PC-3 (cell line): ENCODE measurements at regions not wholly inside any gene's neighbourhood (a gene's known extent, or its start where the extent isn't known, plus 50 kb on each side); places are given as distances from the start of the nearest gene placed in this dataset.
"Not testable (repeated sequence)": the region's sequence is repeated elsewhere in the genome, so short reads cannot be mapped to it uniquely, and the experiment has no call there.

Experiments
- ATAC-seq: fragments of 200-7000 bp; cut with Tn5 transposase; 2 replicates; pipeline ENCODE4 v1.9.1; 2020; ENCODE audit warnings: mild to moderate bottlenecking, moderate library complexity
- BruUV-seq: library from RNA; stranded (reverse); fragments of 400-500 nt; replicated peaks from 2 replicates; lab custom pipeline; 2021; lab: Mats Ljungman, UMichigan
- CTCF ChIA-PET: fragments of 300-600 bp; sonication (Branson Sonifier 250); formaldehyde crosslinking; loops from one replicate; lab custom pipeline; 2022; ENCODE audit warnings: antibody characterized with exemption; lab: Charles Lee
- POLR2A ChIA-PET: fragments of 300-600 bp; sonication (Branson Sonifier 250); formaldehyde crosslinking; loops from one replicate; lab custom pipeline; 2022; ENCODE audit warnings: antibody characterized with exemption; ENCODE audit not compliant: unreplicated experiment; lab: Charles Lee
- DNase-seq: peaks from one replicate; pipeline ENCODE4 v3.0.0-alpha.2; 2015
- H2AFZ ChIP-seq: fragments of 300-600 bp; sonication (generic); 2 replicates; pipeline ENCODE4 v1.6.0; 2016; ENCODE audit warnings: antibody characterized with exemption, low read length
- H3F3A ChIP-seq: fragments of 300-600 bp; sonication (generic); one replicate; pipeline ENCODE4 v1.6.0; 2017; ENCODE audit warnings: antibody characterized with exemption, low read length, control low read depth, mild to moderate bottlenecking; ENCODE audit not compliant: unreplicated experiment
- H3K27ac ChIP-seq: fragments of 300-600 bp; sonication (generic); 2 replicates; pipeline ENCODE4 v1.5.1; 2016; ENCODE audit warnings: mild to moderate bottlenecking, low read length
- H3K27me3 ChIP-seq: fragments of 300-600 bp; sonication (generic); 2 replicates; pipeline ENCODE4 v1.6.1; 2016; ENCODE audit warnings: low read length, mixed read lengths
- H3K36me3 ChIP-seq: fragments of 300-600 bp; sonication (generic); 2 replicates; pipeline ENCODE4 v1.6.1; 2016; ENCODE audit warnings: low read depth, mixed run types, low read length, mixed read lengths
- H3K4me1 ChIP-seq: fragments of 300-600 bp; sonication (generic); 2 replicates; pipeline ENCODE4 v1.5.1; 2016; ENCODE audit warnings: low read length; ENCODE audit not compliant: insufficient read depth
- H3K4me2 ChIP-seq: fragments of 300-600 bp; sonication (generic); 2 replicates; pipeline ENCODE4 v1.6.0; 2016; ENCODE audit warnings: low read length
- H3K4me3 ChIP-seq: fragments of 300-600 bp; sonication (generic); 2 replicates; pipeline ENCODE4 v1.5.1; 2016; ENCODE audit warnings: mild to moderate bottlenecking, low read length, mixed read lengths
- H3K79me2 ChIP-seq: fragments of 300-600 bp; sonication (generic); 2 replicates; pipeline ENCODE4 v1.6.1; 2017; ENCODE audit warnings: low read length, mixed read lengths
- H3K9ac ChIP-seq: fragments of 300-600 bp; sonication (generic); 2 replicates; pipeline ENCODE4 v1.6.0; 2016; ENCODE audit warnings: mild to moderate bottlenecking, low read length
- H3K9me2 ChIP-seq: fragments of 300-600 bp; sonication (generic); replicated peaks from 2 replicates; pipeline ENCODE4 v1.6.1; 2016; ENCODE audit warnings: mixed run types, low read length, mixed read lengths
- H3K9me3 ChIP-seq: fragments of 300-600 bp; sonication (generic); 2 replicates; pipeline ENCODE4 v1.6.1; 2016; ENCODE audit warnings: low read length, mixed read lengths
- H4K20me1 ChIP-seq: fragments of 300-600 bp; sonication (generic); 2 replicates; pipeline ENCODE4 v1.6.1; 2016; ENCODE audit warnings: low read length, mixed read lengths
- EZH2 ChIP-seq: fragments of 300-600 bp; sonication (generic); IDR thresholded peaks from one replicate; pipeline ENCODE4 v1.6.1; 2017; ENCODE audit warnings: antibody characterized with exemption, mild to moderate bottlenecking, low read length; ENCODE audit not compliant: unreplicated experiment
- EZH2phosphoT487 ChIP-seq: fragments of 300-600 bp; sonication (generic); IDR thresholded peaks from 2 replicates; pipeline ENCODE4 v1.6.1; 2018; ENCODE audit warnings: mild to moderate bottlenecking, antibody characterized with exemption, low read length, borderline replicate concordance
- intact Hi-C: fragments of 100-400 bp; cut with micrococcal nuclease; formaldehyde crosslinking; loops from 2 replicates; pipeline ENCODE4 v1.9.0; 2023
- TF ChIP-seq, protein P1 (sequence below): fragments of 300-600 bp; sonication (generic); conservative IDR thresholded peaks from 2 replicates; pipeline ENCODE4 v1.5.1; 2017; ENCODE audit warnings: antibody characterized with exemption, low read depth, mild to moderate bottlenecking, low read length

- H2AFZ ChIP-seq: no peak overlapping the region
- CTCF ChIA-PET: no interaction called here
- no peaks in the 10 kb centered on the region for H3K36me3 ChIP-seq
- intact Hi-C loops: no loop called here
- H3K4me1 ChIP-seq: peaks cover 11% of the 10 kb centered on the region
- no peak for TF ChIP-seq EZH2
- TF ChIP-seq, protein P1, sequence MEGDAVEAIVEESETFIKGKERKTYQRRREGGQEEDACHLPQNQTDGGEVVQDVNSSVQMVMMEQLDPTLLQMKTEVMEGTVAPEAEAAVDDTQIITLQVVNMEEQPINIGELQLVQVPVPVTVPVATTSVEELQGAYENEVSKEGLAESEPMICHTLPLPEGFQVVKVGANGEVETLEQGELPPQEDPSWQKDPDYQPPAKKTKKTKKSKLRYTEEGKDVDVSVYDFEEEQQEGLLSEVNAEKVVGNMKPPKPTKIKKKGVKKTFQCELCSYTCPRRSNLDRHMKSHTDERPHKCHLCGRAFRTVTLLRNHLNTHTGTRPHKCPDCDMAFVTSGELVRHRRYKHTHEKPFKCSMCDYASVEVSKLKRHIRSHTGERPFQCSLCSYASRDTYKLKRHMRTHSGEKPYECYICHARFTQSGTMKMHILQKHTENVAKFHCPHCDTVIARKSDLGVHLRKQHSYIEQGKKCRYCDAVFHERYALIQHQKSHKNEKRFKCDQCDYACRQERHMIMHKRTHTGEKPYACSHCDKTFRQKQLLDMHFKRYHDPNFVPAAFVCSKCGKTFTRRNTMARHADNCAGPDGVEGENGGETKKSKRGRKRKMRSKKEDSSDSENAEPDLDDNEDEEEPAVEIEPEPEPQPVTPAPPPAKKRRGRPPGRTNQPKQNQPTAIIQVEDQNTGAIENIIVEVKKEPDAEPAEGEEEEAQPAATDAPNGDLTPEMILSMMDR: no peak
- no peak for TF ChIP-seq EZH2phosphoT487
- no peaks in the 10 kb centered on the region for H3K27me3 ChIP-seq
- H3K4me3 ChIP-seq: no peak overlapping the region
- peak; percentile 24; the same call in 1 of the 2 replicates for ATAC-seq
- H3F3A ChIP-seq: no peaks in the 10 kb centered on the region
- BruUV-seq: no TSS peak
- no peak overlapping the region for H3K4me2 ChIP-seq
- no peaks in the 10 kb centered on the region for H3K9me3 ChIP-seq
- no peak overlapping the region for H3K27ac ChIP-seq
- no peaks in the 10 kb centered on the region for H4K20me1 ChIP-seq
- POLR2A ChIA-PET: no interaction called here
- no peaks in the 10 kb centered on the region for H3K79me2 ChIP-seq
- H3K9me2 ChIP-seq: no peaks in the 10 kb centered on the region
- peak; percentile 61 for DNase-seq
- H3K9ac ChIP-seq: no peak overlapping the region
These were observed 78.9 kb upstream of the BEND6 start for GRCh38 chr6:56875961-56876360.

DNA sequence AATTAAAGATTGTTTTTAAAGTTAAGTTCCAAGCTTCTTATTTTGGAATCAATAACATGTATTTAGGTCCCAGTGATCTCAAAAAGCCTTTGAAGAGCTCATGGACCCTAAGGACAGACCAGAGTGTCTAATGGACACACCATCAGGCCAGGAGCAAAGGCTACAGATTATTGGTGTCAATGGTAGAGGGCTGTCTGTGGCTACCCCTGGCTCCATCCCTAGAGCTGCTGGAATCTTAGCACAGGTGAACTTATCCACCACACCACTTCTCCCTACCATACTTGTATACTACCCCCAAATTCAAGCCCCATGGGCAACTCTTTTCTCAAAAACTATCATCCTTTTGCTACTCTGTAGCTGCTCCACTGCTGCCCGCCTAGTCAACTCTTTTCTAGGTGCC is 79.4 kb upstream of the BEND6 start:
- TF ChIP-seq, protein P1: no peak
- TF ChIP-seq EZH2: no peak
- no peak for TF ChIP-seq EZH2phosphoT487
- Histone ChIP-seq H3K36me3 (no peaks in the 10 kb centered on the region), H3K9me2 (no peaks in the 10 kb centered on the region), H4K20me1 (no peaks in the 10 kb centered on the region), H3K4me1 (peaks cover 11% of the 10 kb centered on the region), H3K9ac (no peak overlapping the region), H2AFZ (no peak overlapping the region), H3K4me2 (no peak overlapping the region), H3K9me3 (no peaks in the 10 kb centered on the region), H3K79me2 (no peaks in the 10 kb centered on the region), H3F3A (no peaks in the 10 kb centered on the region), H3K27ac (no peak overlapping the region), H3K4me3 (no peak overlapping the region), H3K27me3 (no peaks in the 10 kb centered on the region)
- intact Hi-C loops: no loop called here
- CTCF ChIA-PET: no interaction called here
- BruUV-seq: no TSS peak
- POLR2A ChIA-PET: no interaction called here
- DNase-seq (no peak), ATAC-seq (no peak)

GRCh38 chr6:56874328-56874727 is 80.6 kb upstream of the BEND6 start:
- CTCF ChIA-PET: interaction anchor here (0.6 kb wide), 1 partner anchor 111 kb away, joined by 5 read pairs; no protein-coding TSS in a partner anchor
- no TSS peak for BruUV-seq

DNA sequence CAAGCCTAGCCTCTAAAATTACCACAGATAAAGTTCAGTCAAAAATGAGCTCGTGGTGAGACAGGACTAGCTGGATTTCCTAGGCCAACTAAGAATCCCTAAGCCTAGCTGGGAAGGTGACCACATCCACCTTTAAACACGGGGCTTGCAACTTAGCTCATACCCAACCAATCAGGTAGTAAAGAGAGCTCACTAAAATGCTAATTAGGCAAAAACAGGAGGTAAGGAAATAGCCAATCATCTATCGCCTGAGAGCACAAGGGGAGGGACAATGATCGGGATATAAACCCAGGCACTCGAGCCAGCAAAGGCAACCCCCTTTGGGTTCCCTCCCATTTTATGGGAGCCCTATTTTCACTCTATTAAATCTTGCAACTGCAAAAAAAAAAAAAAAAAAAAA is 84.9 kb upstream of the BEND6 start:
- H3K9me2 ChIP-seq, H3K4me2 ChIP-seq, H2AFZ ChIP-seq, H3F3A ChIP-seq, H3K27ac ChIP-seq, H3K9ac ChIP-seq, H3K4me3 ChIP-seq, H3K27me3 ChIP-seq, ATAC-seq, H3K79me2 ChIP-seq, BruUV-seq, DNase-seq, intact Hi-C loops, H3K36me3 ChIP-seq, H4K20me1 ChIP-seq, H3K9me3 ChIP-seq: not testable (repeated sequence)
- H3K4me1 ChIP-seq: peaks cover 46% of the 10 kb centered on the region
- CTCF ChIA-PET: interaction anchor here (0.6 kb wide), 4 partner anchors 26 to 574 kb away, joined by 3 to 10 read pairs (median 6); no protein-coding TSS in a partner anchor
- POLR2A ChIA-PET: interaction anchor here (0.6 kb wide), 1 partner anchor 19 kb away, joined by 15 read pairs; no protein-coding TSS in a partner anchor

More at GRCh38 chr6:56874328-56874727, 80.6 kb upstream of the BEND6 start:
- Histone ChIP-seq H3K9me2 (no peaks in the 10 kb centered on the region), H3K79me2 (0 out of 2 replicates have a peak, but pooled peaks cover 1% of the 10 kb centered on the region), H3K9me3 (no peaks in the 10 kb centered on the region), H3K4me1 (peaks cover 19% of the 10 kb centered on the region), H3K4me3 (no peak overlapping the region), H3K36me3 (no peaks in the 10 kb centered on the region), H3K27me3 (no peaks in the 10 kb centered on the region), H3K27ac (no peak overlapping the region), H2AFZ (no peak overlapping the region), H4K20me1 (no peaks in the 10 kb centered on the region), H3F3A (no peaks in the 10 kb centered on the region), H3K9ac (no peak overlapping the region), H3K4me2 (no peak overlapping the region)
- ATAC-seq (no peak), DNase-seq (no peak)
- TF ChIP-seq EZH2phosphoT487 (no peak), EZH2 (no peak)
- TF ChIP-seq, protein P1: no peak
- intact Hi-C loops: no loop called here
- POLR2A ChIA-PET: no interaction called here
